ENCODE measurements at regions not wholly inside any gene's neighbourhood (a gene's known extent, or its start where the extent isn't known, plus 50 kb on each side); places are given as distances from the start of the nearest gene placed in this dataset.

- 66 to 67% methylated on average over 6 of the region's 6 CpGs for WGBS, 2 donors
- no peak for TF ChIP-seq POLR2A (IDR thresholded peaks at IDR 0.05)
- TF ChIP-seq CTCF (IDR thresholded peaks at IDR 0.05) = no peak
- H3K4me3 ChIP-seq (ENCODE audit: low read depth, poor library complexity, severe bottlenecking) = no peak overlapping the region
- DNase-seq (ENCODE audit: low spot score in 2 of 2) = no peak
- intact Hi-C loops (cut with DNase I; ENCODE audit: low total_unique reads) = no loop called here
Observed at GRCh38 chr9:28267351-28267750, 694.1 kb upstream of the C9orf72 start.

GRCh38 chr9:28270156-28270555 is 696.9 kb upstream of the C9orf72 start:
- 46 to 58% methylated on average over 4 of the region's 4 CpGs for WGBS, 2 donors
- no peak for DNase-seq (ENCODE audit: low spot score in 2 of 2)
- TF ChIP-seq POLR2A (IDR thresholded peaks at IDR 0.05) (no peak), CTCF (IDR thresholded peaks at IDR 0.05) (no peak)

GRCh38 chr9:28272127-28272526 is 698.8 kb upstream of the C9orf72 start:
- TF ChIP-seq POLR2A (IDR thresholded peaks at IDR 0.05) = no peak
- no peak for TF ChIP-seq CTCF (IDR thresholded peaks at IDR 0.05)
- intact Hi-C loops (cut with DNase I; ENCODE audit: low total_unique reads) = no loop called here
- no peak overlapping the region for H3K4me3 ChIP-seq (ENCODE audit: low read depth, poor library complexity, severe bottlenecking)
- DNase-seq (ENCODE audit: low spot score in 2 of 2) = no peak
- 81 to 85% methylated on average over 4 of the region's 4 CpGs for WGBS, 2 donors

More at GRCh38 chr9:28270156-28270555, 696.9 kb upstream of the C9orf72 start:
- intact Hi-C loops (cut with DNase I; ENCODE audit: low total_unique reads) = no loop called here
- no peak overlapping the region for H3K4me3 ChIP-seq (ENCODE audit: low read depth, poor library complexity, severe bottlenecking)

- 42 to 52% methylated on average over 4 of the region's 4 CpGs for WGBS, 2 donors
- intact Hi-C loops (cut with DNase I; ENCODE audit: low total_unique reads) = no loop called here
- TF ChIP-seq POLR2A (IDR thresholded peaks at IDR 0.05) (no peak), CTCF (IDR thresholded peaks at IDR 0.05) (no peak)
- no peak for DNase-seq (ENCODE audit: low spot score in 2 of 2)
- no peak overlapping the region for H3K4me3 ChIP-seq (ENCODE audit: low read depth, poor library complexity, severe bottlenecking)
Observed at GRCh38 chr9:28287455-28287854, 714.2 kb upstream of the C9orf72 start.

- no peak for TF ChIP-seq CTCF (IDR thresholded peaks at IDR 0.05)
- TF ChIP-seq POLR2A (IDR thresholded peaks at IDR 0.05) = no peak
- DNase-seq (ENCODE audit: low spot score in 2 of 2) = no peak
- H3K4me3 ChIP-seq (ENCODE audit: low read depth, poor library complexity, severe bottlenecking) = no peak overlapping the region
- intact Hi-C loops (cut with DNase I; ENCODE audit: low total_unique reads) = no loop called here
Observed at GRCh38 chr9:28289746-28290145, 716.5 kb upstream of the C9orf72 start.

- DNase-seq (ENCODE audit: low spot score in 2 of 2) = no peak
- TF ChIP-seq CTCF (IDR thresholded peaks at IDR 0.05) (no peak), POLR2A (IDR thresholded peaks at IDR 0.05) (no peak)
- WGBS, 2 donors = 54 to 60% methylated on average over 3 of the region's 3 CpGs
- no peak overlapping the region for H3K4me3 ChIP-seq (ENCODE audit: low read depth, poor library complexity, severe bottlenecking)
- intact Hi-C loops (cut with DNase I; ENCODE audit: low total_unique reads) = no loop called here
Observed at GRCh38 chr9:28293369-28294090, 720.2 kb upstream of the C9orf72 start.

Measured in lower leg skin (tissue), 4 donors.